ENCODE measurements at regions not wholly inside any gene's neighbourhood (a gene's known extent, or its start where the extent isn't known, plus 50 kb on each side); places are given as distances from the start of the nearest gene placed in this dataset.

DNA sequence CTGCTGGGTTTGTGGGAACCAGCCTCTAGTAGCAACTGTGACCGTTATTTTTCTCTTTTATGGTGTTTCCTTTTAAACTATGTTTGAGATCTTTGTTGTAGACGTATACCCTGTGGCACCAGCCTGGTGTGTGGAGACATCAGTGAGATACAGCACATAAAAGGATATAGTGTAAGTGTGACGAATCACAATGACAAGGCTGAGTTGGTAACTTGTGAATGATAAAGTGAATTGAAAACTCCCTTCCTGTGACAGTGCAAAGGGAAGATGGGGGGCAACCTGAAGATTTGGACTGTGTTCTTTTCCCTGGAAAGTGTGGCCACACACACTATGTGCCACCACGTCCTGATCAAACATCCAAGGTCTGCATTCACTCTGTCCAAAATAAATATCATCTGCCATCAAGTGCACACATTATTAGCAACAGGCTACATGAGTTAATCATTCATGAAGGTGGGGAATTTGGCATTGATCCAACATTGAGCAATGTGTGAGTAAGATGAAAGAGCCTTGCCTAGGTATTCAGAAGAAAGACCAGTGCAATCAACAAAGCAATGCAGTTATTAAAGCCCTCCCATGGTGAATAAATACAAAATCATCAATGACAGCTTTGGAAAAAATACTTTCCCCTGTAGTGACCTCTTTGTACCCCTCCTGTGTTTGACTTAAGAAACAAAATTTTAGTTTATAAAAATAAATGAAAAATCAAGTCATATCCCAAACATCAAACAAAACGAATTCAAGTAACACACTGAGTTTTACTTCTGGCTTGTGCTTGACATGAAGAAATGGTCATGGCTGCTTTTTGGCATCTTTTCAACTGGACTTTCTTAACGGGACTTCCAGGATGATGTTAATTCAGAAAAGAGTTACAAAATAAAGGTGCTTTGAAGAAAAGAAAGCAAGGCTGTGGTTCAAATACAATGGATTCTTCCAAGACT is 1280.5 kb upstream of the ZEB2 start:
- TF ChIP-seq, protein P1, sequence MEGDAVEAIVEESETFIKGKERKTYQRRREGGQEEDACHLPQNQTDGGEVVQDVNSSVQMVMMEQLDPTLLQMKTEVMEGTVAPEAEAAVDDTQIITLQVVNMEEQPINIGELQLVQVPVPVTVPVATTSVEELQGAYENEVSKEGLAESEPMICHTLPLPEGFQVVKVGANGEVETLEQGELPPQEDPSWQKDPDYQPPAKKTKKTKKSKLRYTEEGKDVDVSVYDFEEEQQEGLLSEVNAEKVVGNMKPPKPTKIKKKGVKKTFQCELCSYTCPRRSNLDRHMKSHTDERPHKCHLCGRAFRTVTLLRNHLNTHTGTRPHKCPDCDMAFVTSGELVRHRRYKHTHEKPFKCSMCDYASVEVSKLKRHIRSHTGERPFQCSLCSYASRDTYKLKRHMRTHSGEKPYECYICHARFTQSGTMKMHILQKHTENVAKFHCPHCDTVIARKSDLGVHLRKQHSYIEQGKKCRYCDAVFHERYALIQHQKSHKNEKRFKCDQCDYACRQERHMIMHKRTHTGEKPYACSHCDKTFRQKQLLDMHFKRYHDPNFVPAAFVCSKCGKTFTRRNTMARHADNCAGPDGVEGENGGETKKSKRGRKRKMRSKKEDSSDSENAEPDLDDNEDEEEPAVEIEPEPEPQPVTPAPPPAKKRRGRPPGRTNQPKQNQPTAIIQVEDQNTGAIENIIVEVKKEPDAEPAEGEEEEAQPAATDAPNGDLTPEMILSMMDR (conservative IDR thresholded peaks at IDR 0.05; ENCODE audit: low read depth, low read length), result no peak
- no peak for TF ChIP-seq EZH2 (IDR thresholded peaks at IDR 0.05; ENCODE audit: low read length, unreplicated experiment)

Measured in PC-3 (cell line).